GM23248 (cell line): ENCODE measurements at regions not wholly inside any gene's neighbourhood (a gene's known extent, or its start where the extent isn't known, plus 50 kb on each side); places are given as distances from the start of the nearest gene placed in this dataset.

ENCODE experiments used
- EZH2 ChIP-seq: fragments of 200-600 bp; sonication (generic); IDR thresholded peaks from 2 replicates; pipeline ENCODE4 v1.6.1; 2018; ENCODE audit warnings: antibody characterized with exemption, mild to moderate bottlenecking; ENCODE audit not compliant: insufficient read depth, poor library complexity, severe bottlenecking
- EZH2phosphoT487 ChIP-seq: fragments of 200-600 bp; sonication (generic); IDR thresholded peaks from 2 replicates; pipeline ENCODE4 v1.6.1; 2018; ENCODE audit warnings: antibody characterized with exemption, moderate library complexity, mild to moderate bottlenecking, low read depth; ENCODE audit not compliant: insufficient read depth

- TF ChIP-seq EZH2 (no peak), EZH2phosphoT487 (no peak)
Observed at GRCh38 chr18:55805666-55806065, 217.7 kb upstream of the TCF4 start.
